ENCODE measurements at regions not wholly inside any gene's neighbourhood (a gene's known extent, or its start where the extent isn't known, plus 50 kb on each side); places are given as distances from the start of the nearest gene placed in this dataset.
"Not testable (repeated sequence)": the region's sequence is repeated elsewhere in the genome, so short reads cannot be mapped to it uniquely, and the experiment has no call there.

DNA sequence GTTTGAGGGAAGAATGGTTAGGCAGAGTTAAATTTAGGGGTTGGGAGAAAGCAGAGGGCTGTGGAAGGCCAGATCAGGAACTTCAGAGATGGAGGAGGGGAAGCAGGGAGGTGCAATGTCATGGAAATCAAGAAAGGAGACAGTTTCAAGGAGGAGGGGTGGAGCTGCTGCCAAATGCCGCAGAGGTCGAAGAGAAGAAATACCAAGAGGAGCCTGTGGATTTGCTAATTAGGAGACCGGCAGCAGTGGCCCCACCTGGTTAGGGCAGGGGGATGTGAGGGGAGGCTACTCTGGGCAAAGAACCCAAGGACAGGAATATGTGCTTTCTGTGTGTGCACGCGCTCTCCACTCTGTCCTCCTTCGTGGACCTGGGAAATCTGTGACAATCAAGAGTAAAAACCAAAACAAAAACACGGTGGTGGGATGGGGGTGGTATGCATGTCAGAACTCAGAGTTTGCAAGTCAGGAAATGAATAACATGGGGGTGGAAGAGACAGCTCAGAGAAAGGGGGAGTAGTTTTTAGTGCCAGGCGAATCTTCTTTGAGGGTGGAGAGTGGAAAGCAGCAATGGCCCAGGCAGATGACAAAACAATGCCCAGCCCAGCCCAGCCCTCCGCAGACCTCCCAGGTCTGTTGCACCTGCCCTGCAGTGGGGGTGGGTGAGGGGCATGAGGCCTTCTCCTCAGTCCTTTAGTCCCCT is 102.9 kb upstream of the PAX2 start:
- DNase-seq (ENCODE audit: low spot score), result no peak

DNA sequence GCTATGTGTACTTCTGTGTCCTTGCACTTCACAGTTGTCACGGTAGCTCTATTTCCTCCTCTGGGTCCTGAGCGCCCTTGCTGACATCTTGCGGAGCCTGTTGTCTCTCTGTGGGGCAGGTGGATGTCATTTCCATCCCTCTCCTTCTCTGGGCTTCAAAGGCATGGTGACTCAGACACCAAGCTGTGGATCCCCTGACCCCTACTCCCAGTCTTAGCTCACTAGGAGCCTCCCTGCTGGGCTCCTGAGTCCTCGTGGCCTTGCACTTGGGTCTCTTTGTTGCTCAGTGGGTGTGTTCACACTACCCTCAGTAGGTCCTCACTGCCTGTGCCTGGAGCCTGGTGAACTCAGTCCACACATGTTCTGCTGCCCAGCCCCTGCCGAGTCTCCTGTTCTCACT is 100.3 kb upstream of the PAX2 start:
- no peak for DNase-seq (ENCODE audit: low spot score)

DNA sequence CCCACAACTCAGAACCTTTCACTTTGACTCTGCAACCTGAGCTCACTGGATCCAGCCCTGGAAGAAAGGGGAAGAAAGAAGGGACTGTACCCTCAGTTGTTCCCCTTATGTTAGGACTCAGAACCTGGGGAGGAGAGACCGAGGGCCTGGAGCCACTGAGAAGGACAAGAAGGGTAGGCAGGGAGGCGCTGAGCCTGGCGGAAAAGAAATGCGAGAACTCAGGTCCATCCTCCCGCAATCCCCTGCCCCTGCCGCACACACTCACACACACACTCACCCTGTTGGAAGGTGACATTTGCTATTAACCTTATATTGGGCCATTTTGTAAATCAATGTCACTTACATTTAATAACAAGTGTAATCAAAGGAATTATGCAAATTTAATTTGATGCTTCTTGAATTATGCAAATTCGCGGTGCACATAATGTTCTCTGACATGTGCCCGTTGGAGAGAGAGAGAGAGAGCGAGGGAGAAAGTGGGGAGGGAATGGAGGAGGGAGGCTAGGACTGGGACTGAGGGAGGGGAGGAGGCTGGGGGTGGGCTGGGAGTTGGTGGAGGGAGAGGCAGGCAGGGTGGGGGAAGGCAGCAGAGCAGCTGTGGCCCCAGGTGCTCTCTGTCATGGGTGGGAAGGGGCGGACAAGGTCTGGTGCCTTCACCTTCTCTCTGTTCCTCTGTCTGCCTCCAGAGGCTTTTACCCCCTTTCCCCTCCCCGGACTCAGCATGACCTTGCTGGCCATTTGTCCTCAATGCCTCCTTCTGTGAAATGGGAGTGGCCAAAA is 99.6 kb upstream of the PAX2 start:
- no peak for DNase-seq (ENCODE audit: low spot score)

DNA sequence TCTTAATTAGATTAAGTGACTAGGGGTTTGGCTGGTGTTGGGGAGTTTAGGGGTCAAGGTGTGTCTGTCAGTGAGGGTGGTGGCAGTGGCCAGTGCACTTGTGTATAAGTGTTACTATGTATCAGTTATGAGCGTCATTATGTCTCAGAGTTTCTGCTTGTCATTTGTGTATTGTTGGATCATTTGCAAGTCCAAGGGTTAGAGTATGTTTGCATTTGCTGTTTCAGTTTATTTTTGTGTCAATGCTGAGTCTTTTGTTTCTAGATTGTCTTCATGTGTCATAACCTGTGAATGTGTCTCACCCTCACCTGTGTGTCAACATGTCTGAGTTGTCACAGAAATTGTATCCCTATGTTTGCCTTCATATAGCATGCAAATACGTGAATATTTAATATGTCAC is 97.5 kb upstream of the PAX2 start:
- no peak for DNase-seq (ENCODE audit: low spot score)

DNA sequence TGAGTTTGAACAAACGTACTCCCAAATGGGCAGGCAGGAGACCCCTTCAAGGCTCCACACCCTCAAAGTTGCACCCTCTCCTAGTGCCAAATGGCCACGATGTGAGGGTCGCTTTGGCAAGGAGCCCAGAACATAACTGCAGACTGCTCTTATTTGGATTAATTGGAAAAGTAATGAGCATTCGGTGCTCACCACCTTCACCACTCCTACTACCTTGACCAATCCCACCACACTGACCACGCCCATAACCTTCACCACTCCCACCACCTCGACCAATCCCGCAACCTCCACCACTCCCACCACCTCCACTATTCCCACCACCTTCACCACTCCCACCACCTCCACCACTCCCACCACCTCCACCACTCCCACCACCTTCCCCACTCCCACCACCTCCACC is 94.7 kb upstream of the PAX2 start:
- no peak for DNase-seq (ENCODE audit: low spot score)

DNA sequence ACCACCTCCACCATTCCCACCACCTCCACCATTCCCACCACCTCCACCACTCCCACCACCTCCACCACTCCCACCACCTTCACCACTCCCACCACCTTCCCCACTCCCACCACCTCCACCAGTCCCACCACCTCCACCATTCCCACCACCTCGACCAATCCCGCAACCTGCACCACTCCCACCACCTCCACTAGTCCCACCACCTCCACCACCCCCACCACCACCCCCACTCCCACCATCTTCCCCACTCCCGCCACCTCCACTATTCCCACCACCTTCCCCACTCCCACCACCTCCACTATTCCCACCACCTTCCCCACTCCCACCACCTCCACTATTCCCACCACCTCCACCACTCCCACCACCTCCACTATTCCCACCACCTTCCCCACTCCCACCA is 94.3 kb upstream of the PAX2 start:
- DNase-seq (ENCODE audit: low spot score), result not testable (repeated sequence)

DNA sequence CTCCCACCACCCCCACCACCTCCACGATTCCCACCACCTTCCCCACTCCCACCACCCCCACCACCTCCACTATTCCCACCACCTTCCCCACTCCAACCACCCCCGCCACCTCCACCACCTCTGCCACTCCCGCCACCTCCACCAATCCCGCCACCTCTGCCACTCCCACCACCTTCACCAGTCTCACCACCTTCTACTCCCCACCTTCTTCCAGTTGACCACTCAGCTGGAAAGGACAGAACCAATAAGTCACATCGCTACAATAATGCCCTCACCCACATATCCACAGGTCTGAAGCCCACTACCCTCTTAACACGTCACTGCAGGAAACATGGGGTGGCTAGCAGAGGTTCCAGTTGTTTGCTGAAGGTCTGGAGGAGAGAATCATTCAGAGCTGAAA is 93.5 kb upstream of the PAX2 start:
- DNase-seq (ENCODE audit: low spot score), result no peak

DNA sequence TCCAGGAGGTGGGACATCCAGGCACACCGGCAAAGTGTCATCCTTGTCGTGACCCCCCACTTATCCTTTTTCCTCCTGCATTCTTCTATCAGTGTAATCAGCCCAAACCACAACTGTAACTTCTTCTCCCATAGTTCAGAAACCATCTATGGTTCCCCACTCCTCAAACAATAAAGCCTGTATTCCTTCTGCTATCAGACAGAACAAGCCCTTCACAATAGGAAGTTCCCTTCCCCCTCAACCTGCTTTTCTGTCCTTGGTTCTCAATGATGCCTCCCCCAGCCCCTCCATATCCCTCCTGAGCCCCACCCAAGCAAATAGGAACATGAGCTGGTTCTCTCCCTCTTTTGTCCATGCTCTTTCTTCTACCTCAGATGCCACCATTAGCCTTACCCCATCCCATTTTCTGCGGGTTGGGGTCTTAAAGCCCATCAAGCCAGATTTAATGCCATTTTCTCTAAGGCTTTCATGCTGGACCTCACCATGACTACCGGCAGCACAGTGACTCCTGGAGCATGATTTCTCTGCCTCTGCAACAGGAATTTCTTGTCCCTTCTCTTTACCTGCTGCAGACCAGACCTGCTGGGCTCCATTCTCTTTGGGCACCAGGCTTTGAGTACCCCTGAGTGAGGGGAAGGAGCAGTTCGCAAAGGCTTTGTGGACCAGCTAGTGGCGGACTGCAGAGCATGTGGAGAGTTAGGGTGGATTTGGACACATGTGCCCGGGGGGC is 92.8 kb upstream of the PAX2 start:
- DNase-seq (ENCODE audit: low spot score), result no peak

DNA sequence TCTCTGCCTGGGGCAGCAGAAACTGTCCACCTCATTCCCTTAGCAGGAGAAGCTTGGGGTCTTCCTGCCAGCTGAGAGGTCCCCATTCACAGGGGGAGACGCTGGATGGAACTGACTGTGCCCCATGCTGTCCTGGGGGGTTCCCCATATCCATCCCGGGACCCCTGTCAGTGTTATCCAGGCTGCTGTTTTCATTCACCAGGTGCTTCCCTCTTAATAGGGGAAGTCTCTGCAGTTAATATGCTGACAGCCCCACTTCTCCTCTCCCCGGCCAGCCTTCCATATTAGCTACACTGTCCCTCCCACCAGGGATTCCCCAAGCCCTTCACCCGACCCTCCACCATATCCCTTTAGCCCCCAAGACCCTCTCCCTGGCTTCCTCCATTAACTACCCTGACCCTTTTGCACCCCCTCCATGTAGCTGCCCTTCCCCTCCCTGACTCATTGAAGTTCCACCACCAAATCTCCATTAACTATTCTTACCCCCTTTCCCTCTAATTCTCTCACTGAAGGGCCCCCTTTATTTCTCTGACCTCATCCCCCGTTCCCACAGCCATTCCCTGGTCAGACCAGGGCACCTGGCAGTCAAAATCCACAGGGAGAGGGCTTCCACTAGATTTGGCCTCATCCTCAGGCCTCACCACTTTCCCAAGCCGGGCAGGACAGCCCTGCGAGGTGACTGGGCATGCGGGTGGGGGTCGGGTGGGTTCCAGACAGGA is 92.0 kb upstream of the PAX2 start:
- DNase-seq (ENCODE audit: low spot score), result no peak

DNA sequence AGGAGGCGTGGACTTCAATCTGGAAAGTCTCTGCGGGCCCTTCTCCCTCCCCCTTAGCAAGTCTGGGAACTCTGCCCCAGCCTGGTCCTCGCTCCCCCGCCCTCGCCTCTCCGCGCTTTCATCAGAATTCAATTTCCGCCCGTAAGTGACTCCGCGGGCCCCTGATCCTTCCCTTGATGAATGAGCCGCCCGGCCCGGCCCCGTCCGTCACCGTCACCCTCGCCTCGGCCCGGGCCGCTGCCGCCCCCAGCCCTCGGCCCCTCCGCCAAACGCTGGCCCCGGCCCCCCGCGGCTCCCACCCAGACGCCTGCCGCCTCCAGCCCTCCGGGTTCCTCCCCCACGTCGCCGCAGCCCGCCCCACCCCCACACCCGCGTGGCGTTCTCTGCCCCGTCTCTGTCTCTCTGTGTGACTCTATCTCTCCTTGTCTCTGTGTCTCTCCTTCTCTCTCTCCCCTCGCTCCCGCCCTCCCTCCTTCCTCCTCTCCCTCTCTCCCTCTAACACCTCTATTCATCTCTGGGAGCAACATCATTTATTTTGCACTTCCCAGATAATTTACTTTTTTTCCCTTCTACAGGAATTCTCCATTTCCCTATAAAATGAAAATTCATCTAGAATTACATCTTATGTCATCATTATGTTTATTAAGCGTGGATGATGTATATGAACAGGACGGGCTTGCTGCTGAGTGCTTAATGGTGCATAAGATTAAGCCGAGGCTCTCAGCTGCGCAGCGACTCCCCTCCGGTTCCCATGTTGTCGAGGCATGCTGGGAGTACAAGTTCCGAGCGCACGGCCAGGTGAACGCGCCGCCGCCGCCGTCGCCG is 91.2 kb upstream of the PAX2 start:
- no peak for DNase-seq (ENCODE audit: low spot score)

DNA sequence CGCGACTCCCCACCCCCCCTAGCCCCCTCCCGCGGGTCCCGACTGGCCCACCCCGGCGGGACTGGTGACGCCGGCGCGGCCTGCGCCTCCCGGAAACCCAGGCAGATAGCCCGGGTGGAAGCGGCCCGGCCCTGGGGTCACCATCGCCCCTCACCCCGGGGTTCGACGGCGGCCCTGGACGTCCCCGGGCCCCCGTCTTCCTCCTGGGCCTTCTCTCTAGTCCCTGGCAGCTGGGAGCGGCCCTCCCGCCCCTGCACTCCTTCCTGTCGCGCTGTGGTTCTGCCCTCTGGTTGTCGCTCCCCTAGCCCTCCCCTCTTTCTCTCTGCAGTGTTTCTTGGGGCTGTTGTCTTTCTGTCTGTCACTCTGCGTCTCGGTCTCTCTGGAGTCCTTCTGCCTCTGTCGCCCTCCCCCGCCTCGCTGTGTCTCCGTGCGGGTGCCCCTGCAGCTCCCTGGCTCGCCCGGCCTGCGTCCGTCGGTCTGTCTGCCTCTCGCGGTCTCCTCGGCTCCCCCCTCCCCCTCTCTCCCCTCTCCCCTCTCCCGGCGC is 90.5 kb upstream of the PAX2 start:
- no peak for DNase-seq (ENCODE audit: low spot score)

DNA sequence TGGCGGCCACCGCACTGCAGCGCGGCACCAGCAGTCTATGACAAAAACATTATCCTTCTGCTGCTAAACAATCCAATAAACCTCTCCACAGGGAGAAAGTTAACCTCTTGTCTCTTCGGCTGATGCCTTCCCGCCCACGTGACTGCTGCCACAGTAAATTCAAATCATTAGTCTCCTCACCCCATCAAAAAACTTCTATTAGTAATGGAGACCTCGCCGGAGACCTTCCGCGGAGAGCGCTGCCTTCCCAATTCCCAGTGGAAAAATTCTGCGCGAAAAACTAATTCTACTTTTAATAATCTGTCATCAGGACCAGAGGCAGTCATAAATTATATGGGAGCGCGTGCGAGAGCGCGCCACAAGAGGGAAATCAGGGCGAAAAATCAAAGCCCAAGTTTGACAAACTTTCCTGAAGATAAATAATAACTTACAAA is 90.0 kb upstream of the PAX2 start:
- no peak for DNase-seq (ENCODE audit: low spot score)

DNA sequence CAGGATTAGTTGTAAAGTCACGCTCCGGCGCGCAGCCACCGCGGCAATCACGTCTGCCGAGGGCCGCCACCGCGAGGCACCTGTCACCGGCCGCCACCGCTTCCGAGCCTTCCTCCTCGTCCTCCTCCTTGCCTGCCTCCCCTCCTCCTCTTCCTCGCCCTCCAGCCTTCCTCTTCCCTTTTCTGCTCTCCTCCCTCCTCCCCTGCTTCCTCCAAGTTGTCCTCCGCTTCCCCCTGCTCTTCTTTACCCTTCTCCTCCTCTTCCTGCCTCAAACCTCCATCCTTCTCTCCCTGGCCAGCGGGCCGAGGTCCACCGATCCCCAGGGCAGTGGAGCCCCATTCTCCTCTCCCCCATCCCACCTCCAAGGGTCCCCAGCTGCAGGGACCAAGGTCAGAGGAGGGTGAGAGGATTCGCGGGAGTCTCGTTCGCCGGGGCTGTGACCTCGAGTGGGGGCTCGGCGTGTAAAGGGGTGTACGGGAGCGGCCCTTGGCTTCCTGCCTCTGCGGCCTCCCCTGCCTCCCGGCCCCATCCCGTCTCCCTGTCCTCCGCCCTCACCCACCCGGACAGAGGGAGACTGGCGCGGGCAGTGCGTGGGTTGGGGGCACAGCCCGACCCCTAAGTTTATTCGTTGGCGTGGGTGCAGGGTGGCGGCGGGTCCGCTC is 89.5 kb upstream of the PAX2 start:
- DNase-seq (ENCODE audit: low spot score), result no peak

DNA sequence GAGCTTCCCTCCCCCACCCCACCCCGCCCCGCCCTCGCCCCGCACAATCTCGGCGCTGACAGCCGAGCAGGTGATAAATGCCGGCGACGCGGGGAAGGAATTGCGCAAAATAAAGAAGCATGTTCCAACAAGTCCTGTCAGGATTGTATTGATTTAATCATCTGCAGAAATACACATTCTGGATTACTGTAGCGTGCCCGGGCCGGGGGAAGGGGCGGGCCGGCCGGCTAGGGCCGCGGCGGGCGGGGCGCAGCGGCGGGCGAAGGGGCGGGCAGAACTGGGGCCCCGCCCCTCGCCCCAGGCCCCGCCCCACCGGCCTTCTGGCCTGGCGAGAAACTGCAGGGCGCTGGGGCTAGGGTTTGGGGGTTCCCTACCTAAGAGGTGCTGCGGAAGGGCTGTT is 88.9 kb upstream of the PAX2 start:
- no peak for DNase-seq (ENCODE audit: low spot score)

DNA sequence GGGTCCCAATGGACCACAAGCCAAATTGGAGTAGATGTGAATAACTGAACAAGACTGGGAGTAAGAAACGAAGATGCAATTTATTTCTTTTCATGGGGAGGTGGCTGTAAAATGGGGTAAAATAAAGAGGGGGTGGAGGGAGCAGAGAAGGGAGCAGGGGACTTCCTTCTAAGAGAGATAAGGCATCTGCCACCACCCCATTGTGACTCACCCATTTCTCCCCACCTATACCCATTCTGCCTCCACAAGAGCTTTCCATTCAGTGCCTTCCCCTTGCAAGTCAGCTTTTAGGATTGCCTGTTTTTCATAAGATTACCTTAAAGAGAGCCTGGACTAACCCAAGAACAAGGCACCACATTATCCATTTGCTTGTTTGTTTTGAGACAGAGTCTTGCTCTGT is 87.1 kb upstream of the PAX2 start:
- DNase-seq (ENCODE audit: low spot score), result no peak

DNA sequence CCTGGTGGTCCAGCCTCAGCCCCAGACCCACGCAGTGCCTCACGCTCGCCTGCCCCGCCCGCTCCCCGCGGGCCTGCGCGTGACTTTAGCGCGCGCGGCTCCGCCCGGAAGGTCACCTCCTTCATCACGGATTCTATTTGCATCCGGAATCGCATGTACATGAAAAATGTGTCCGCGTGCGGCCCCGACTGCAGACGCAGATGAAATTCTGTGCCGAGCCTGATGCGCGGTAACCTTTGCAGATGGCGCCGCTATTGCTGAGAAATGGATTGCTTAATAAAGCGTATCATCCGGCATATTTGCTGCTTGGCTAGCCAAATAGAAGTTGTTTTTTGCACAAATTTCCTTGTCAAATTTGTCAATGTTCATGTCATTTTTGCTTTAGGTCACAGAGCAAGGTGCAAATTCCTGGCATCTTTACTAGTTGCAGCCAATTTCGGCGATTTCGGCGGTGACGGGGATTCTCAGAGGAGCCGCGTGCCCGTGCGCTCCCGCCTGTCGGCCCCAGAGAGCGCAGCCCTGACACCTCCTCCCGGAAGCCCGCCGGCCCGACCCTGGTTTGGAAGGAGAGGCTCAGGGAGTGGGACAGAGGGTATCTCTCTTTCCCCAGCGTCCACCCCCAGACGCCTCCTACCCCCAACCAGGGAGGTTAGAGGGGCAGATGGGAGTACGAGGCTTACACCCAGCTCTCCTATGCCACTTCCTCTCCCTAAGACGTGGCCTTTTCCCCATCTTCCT is 85.9 kb upstream of the PAX2 start:
- no peak for DNase-seq (ENCODE audit: low spot score)

DNA sequence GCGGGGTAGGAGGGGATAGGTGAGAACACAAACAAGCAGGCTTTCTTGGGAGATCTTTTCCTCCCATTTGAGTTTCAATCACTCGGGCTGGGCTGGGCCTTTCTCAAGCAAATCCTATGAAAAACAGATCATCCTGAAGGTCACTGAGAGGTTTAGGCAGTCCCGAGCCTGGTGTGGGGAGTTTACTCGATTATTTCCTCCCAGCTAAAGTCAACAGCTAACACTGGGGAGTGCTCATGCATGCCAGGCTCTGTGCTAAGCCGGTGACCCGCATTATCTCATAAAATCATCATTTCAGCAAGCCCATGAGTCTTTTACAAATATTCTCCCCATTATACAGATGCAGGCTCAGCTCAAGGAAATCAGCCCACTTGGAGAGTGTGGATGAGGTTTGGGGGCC is 85.0 kb upstream of the PAX2 start:
- no peak for DNase-seq (ENCODE audit: low spot score)

DNA sequence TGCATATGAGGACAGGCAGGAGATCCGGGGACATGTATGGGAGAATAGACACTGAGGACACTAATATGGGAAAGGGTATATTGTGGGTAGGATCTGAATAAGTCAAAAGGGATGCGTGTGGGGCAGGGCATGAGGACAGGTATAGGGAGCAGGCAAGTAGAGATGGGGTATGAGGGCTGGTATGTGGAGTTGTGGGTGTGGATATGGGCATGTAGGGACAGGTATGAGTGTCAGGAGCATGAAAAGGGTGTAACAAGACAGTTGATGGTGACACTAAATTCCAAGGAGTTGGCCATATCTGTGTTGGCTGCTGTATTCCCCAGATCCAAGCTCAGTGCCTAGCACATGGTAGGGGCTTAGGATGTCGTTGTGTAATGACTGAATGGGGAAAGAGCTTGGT is 84.4 kb upstream of the PAX2 start:
- no peak for DNase-seq (ENCODE audit: low spot score)

DNA sequence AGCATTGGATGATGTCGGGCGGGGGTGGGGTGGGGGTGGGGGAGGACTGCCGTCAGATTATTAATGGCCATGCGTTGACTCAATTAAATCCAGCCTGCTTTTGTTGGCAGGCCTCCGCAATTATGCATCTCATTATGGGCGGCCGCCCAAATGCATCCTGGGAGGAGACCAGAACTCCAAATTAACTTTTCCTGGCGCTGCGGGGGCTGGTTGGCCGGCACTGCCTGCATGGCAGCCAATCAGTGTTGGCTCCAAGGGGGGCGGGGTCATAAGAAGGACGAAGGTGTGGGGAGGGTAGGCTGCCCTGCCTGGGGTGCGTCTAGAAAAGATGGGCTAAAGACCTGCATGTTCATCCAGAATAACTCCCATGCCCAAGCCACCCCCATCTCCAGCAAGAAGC is 83.9 kb upstream of the PAX2 start:
- DNase-seq (ENCODE audit: low spot score), result no peak

DNA sequence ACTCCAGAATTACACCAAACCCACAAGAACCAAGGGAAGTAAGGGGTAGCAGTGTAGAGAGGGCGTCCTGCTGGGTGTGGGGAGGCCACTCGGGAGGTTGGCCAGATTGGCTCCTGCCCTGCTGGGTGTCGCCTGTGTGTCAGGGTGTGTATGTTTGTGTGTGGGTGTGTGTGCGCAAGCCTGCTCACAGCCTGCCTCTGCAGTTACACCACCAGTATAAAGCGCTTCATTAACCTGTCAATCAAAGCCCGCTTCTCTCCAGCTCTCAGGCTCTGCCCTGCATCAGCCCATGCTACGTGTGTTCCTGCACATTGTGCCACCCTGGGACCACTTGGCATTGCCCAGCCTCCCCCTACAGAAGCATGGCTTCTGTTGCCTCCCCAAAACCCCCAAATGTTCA is 83.3 kb upstream of the PAX2 start:
- DNase-seq (ENCODE audit: low spot score), result no peak

All from left forelimb (tissue), 1 donor.